ENCODE measurements at regions not wholly inside any gene's neighbourhood (a gene's known extent, or its start where the extent isn't known, plus 50 kb on each side); places are given as distances from the start of the nearest gene placed in this dataset.

- Histone ChIP-seq H3K4me3 (ENCODE audit: low read depth, low read length) (no peak overlapping the region), H3K4me1 (ENCODE audit: control insufficient read depth, insufficient read depth, low read length) (no peaks in the 10 kb centered on the region), H3K9me3 (ENCODE audit: control insufficient read depth, insufficient read depth, low read depth, low read length) (0 out of 2 replicates have a peak, but pooled peaks cover 5% of the 10 kb centered on the region), H3K9ac (ENCODE audit: low read length) (no peak overlapping the region), H3K36me3 (ENCODE audit: control insufficient read depth, insufficient read depth, low read length) (no peaks in the 10 kb centered on the region), H3K27ac (ENCODE audit: low read depth, low read length) (no peak overlapping the region), H3K27me3 (ENCODE audit: control insufficient read depth, insufficient read depth, low read length) (no peaks in the 10 kb centered on the region)
Observed at GRCh38 chr3:99434190-99434589, 204.2 kb upstream of the COL8A1 start.

GRCh38 chr3:99430348-99431134, 207.9 kb upstream of the COL8A1 start:
- H3K9ac ChIP-seq (ENCODE audit: low read length): no peak overlapping the region
- no peak overlapping the region for H3K4me3 ChIP-seq (ENCODE audit: low read depth, low read length)
- no peak overlapping the region for H3K27ac ChIP-seq (ENCODE audit: low read depth, low read length)
- H3K4me1 ChIP-seq (ENCODE audit: control insufficient read depth, insufficient read depth, low read length): no peaks in the 10 kb centered on the region
- H3K9me3 ChIP-seq (ENCODE audit: control insufficient read depth, insufficient read depth, low read depth, low read length): no peaks in the 10 kb centered on the region
- no peaks in the 10 kb centered on the region for H3K27me3 ChIP-seq (ENCODE audit: control insufficient read depth, insufficient read depth, low read length)
- H3K36me3 ChIP-seq (ENCODE audit: control insufficient read depth, insufficient read depth, low read length): no peaks in the 10 kb centered on the region

DNA sequence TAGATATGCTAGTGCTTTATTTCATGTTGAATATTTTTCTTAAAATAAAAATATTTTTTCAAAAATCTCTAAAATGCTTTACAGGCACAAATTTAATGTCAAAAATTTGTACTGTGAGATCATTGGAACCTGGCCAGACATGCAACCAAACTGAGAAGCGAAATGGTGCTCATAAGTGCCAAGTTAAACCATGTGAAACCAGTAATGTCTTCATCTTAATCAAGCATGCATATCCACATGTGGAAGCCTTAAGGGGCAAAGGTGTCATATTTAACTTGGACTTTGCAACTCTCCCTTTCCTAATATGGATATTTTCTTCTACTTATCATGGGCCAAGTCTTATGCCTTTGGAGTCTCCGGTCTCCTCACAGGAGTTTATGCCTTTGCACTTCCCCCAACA, 208.9 kb upstream of the COL8A1 start:
- Histone ChIP-seq H3K27ac (ENCODE audit: low read depth, low read length) (no peak overlapping the region), H3K9ac (ENCODE audit: low read length) (no peak overlapping the region), H3K4me3 (ENCODE audit: low read depth, low read length) (no peak overlapping the region), H3K4me1 (ENCODE audit: control insufficient read depth, insufficient read depth, low read length) (no peaks in the 10 kb centered on the region), H3K36me3 (ENCODE audit: control insufficient read depth, insufficient read depth, low read length) (no peaks in the 10 kb centered on the region), H3K27me3 (ENCODE audit: control insufficient read depth, insufficient read depth, low read length) (no peaks in the 10 kb centered on the region), H3K9me3 (ENCODE audit: control insufficient read depth, insufficient read depth, low read depth, low read length) (no peaks in the 10 kb centered on the region)

DNA sequence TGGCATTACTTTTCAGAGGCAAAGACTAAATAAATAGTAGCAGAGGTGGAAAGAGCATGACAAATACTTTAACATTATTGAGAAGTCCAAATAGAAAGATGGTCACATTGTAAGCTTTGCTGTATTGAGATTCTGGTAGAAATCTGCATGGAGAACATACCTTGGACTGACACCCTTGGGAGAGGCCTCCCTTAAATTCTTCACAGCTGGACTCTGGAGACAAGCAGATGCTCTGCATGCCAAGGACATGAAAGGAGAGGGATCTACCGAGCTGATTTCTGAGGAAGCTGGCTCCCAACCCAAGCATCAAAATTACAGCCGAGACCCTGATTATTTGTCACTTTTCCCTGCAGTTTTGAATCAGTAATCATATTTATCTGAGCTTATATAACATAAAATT, 212.5 kb upstream of the COL8A1 start:
- Histone ChIP-seq H3K27me3 (ENCODE audit: control insufficient read depth, insufficient read depth, low read length) (no peaks in the 10 kb centered on the region), H3K27ac (ENCODE audit: low read depth, low read length) (no peak overlapping the region), H3K9me3 (ENCODE audit: control insufficient read depth, insufficient read depth, low read depth, low read length) (no peaks in the 10 kb centered on the region), H3K4me3 (ENCODE audit: low read depth, low read length) (no peak overlapping the region), H3K9ac (ENCODE audit: low read length) (no peak overlapping the region), H3K36me3 (ENCODE audit: control insufficient read depth, insufficient read depth, low read length) (no peaks in the 10 kb centered on the region), H3K4me1 (ENCODE audit: control insufficient read depth, insufficient read depth, low read length) (no peaks in the 10 kb centered on the region)

DNA sequence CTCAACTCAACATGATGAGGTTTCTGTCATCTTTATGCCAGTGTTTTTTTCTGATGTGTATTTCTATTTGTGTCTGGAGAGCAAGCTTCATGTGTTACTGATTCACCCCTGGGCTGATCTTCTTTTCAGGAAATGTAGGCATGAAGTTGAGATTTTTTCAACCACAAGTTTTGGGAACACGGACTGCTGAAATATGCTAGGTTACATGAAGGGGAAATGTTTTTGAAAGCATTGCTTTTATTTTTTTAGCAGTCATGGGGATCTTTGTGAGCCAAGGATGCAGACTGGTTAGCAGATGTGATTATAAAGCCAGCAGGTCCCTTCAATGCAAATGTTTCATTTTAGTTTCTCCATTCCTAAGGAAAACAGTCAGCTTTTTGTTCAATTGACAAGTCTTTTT, 219.3 kb upstream of the COL8A1 start:
- Histone ChIP-seq H3K9ac (ENCODE audit: low read length) (no peak overlapping the region), H3K27ac (ENCODE audit: low read depth, low read length) (no peak overlapping the region), H3K4me1 (ENCODE audit: control insufficient read depth, insufficient read depth, low read length) (no peaks in the 10 kb centered on the region), H3K4me3 (ENCODE audit: low read depth, low read length) (no peak overlapping the region), H3K27me3 (ENCODE audit: control insufficient read depth, insufficient read depth, low read length) (no peaks in the 10 kb centered on the region), H3K36me3 (ENCODE audit: control insufficient read depth, insufficient read depth, low read length) (no peaks in the 10 kb centered on the region), H3K9me3 (ENCODE audit: control insufficient read depth, insufficient read depth, low read depth, low read length) (no peaks in the 10 kb centered on the region)

DNA sequence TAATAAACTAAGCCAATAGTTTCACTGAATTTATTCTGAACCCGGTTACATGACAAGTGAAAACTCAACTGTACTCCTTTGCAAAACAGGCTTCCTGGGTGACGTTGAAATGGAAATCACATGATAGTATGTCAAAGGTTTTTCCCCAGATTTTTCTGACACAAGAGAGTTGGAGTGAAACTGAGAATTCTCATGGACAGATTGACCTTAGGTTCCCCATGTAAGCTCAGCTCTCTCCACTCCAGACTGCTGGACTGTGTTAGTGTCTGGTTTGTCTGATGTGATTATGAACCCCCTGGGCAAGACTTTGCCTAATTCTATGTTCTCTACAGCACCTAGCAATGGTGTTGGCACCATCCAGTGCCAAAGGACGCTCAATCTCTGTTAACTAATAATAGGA, 219.7 kb upstream of the COL8A1 start:
- H3K9ac ChIP-seq (ENCODE audit: low read length): no peak overlapping the region
- no peaks in the 10 kb centered on the region for H3K9me3 ChIP-seq (ENCODE audit: control insufficient read depth, insufficient read depth, low read depth, low read length)
- H3K36me3 ChIP-seq (ENCODE audit: control insufficient read depth, insufficient read depth, low read length): no peaks in the 10 kb centered on the region
- no peaks in the 10 kb centered on the region for H3K27me3 ChIP-seq (ENCODE audit: control insufficient read depth, insufficient read depth, low read length)
- H3K4me1 ChIP-seq (ENCODE audit: control insufficient read depth, insufficient read depth, low read length): no peaks in the 10 kb centered on the region
- no peak overlapping the region for H3K4me3 ChIP-seq (ENCODE audit: low read depth, low read length)
- no peak overlapping the region for H3K27ac ChIP-seq (ENCODE audit: low read depth, low read length)

- Histone ChIP-seq H3K4me1 (ENCODE audit: control insufficient read depth, insufficient read depth, low read length) (no peaks in the 10 kb centered on the region), H3K9me3 (ENCODE audit: control insufficient read depth, insufficient read depth, low read depth, low read length) (no peaks in the 10 kb centered on the region), H3K27ac (ENCODE audit: low read depth, low read length) (no peak overlapping the region), H3K36me3 (ENCODE audit: control insufficient read depth, insufficient read depth, low read length) (no peaks in the 10 kb centered on the region), H3K9ac (ENCODE audit: low read length) (no peak overlapping the region), H3K4me3 (ENCODE audit: low read depth, low read length) (no peak overlapping the region), H3K27me3 (ENCODE audit: control insufficient read depth, insufficient read depth, low read length) (no peaks in the 10 kb centered on the region)
Observed at GRCh38 chr3:99418209-99418635, 220.2 kb upstream of the COL8A1 start.

- Histone ChIP-seq H3K9ac (ENCODE audit: low read length) (no peak overlapping the region), H3K27me3 (ENCODE audit: control insufficient read depth, insufficient read depth, low read length) (no peaks in the 10 kb centered on the region), H3K27ac (ENCODE audit: low read depth, low read length) (no peak overlapping the region), H3K36me3 (ENCODE audit: control insufficient read depth, insufficient read depth, low read length) (no peaks in the 10 kb centered on the region), H3K9me3 (ENCODE audit: control insufficient read depth, insufficient read depth, low read depth, low read length) (no peaks in the 10 kb centered on the region), H3K4me3 (ENCODE audit: low read depth, low read length) (no peak overlapping the region), H3K4me1 (ENCODE audit: control insufficient read depth, insufficient read depth, low read length) (no peaks in the 10 kb centered on the region)
Observed at GRCh38 chr3:99413504-99413903, 224.9 kb upstream of the COL8A1 start.

- H3K27ac ChIP-seq (ENCODE audit: low read depth, low read length): no peak overlapping the region
- H3K27me3 ChIP-seq (ENCODE audit: control insufficient read depth, insufficient read depth, low read length): no peaks in the 10 kb centered on the region
- no peak overlapping the region for H3K9ac ChIP-seq (ENCODE audit: low read length)
- H3K36me3 ChIP-seq (ENCODE audit: control insufficient read depth, insufficient read depth, low read length): no peaks in the 10 kb centered on the region
- no peaks in the 10 kb centered on the region for H3K9me3 ChIP-seq (ENCODE audit: control insufficient read depth, insufficient read depth, low read depth, low read length)
- no peaks in the 10 kb centered on the region for H3K4me1 ChIP-seq (ENCODE audit: control insufficient read depth, insufficient read depth, low read length)
- no peak overlapping the region for H3K4me3 ChIP-seq (ENCODE audit: low read depth, low read length)
Observed at GRCh38 chr3:99410789-99411311, 227.5 kb upstream of the COL8A1 start.

- Histone ChIP-seq H3K9me3 (ENCODE audit: control insufficient read depth, insufficient read depth, low read depth, low read length) (no peaks in the 10 kb centered on the region), H3K27ac (ENCODE audit: low read depth, low read length) (no peak overlapping the region), H3K36me3 (ENCODE audit: control insufficient read depth, insufficient read depth, low read length) (no peaks in the 10 kb centered on the region), H3K9ac (ENCODE audit: low read length) (no peak overlapping the region), H3K4me3 (ENCODE audit: low read depth, low read length) (no peak overlapping the region), H3K4me1 (ENCODE audit: control insufficient read depth, insufficient read depth, low read length) (no peaks in the 10 kb centered on the region), H3K27me3 (ENCODE audit: control insufficient read depth, insufficient read depth, low read length) (no peaks in the 10 kb centered on the region)
Observed at GRCh38 chr3:99409961-99410360, 228.4 kb upstream of the COL8A1 start.

DNA sequence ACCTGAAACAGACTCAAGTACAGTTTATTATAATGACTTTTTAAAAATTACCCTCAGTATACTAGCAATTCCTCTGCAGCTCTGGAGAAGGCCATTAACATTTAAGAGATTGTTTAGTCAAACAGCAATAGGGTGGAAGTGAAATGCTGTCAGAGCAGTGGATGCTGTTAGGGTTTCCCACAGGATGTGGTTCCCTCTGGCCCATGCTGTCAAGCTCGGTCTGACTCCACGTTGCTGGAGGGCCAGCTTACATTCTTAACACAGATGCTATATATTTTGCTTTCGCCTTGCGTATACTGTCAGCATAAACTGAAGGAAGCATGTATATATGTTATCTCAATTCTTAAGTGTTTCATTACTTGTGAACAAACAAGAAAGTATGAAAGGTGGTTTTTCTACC, 231.1 kb upstream of the COL8A1 start:
- Histone ChIP-seq H3K9ac (ENCODE audit: low read length) (no peak overlapping the region), H3K36me3 (ENCODE audit: control insufficient read depth, insufficient read depth, low read length) (no peaks in the 10 kb centered on the region), H3K27ac (ENCODE audit: low read depth, low read length) (no peak overlapping the region), H3K9me3 (ENCODE audit: control insufficient read depth, insufficient read depth, low read depth, low read length) (no peaks in the 10 kb centered on the region), H3K4me1 (ENCODE audit: control insufficient read depth, insufficient read depth, low read length) (no peaks in the 10 kb centered on the region), H3K27me3 (ENCODE audit: control insufficient read depth, insufficient read depth, low read length) (no peaks in the 10 kb centered on the region), H3K4me3 (ENCODE audit: low read depth, low read length) (no peak overlapping the region)

Data from HUES6 (cell line).